ENCODE measurements at regions not wholly inside any gene's neighbourhood (a gene's known extent, or its start where the extent isn't known, plus 50 kb on each side); places are given as distances from the start of the nearest gene placed in this dataset.
"Not testable (repeated sequence)": the region's sequence is repeated elsewhere in the genome, so short reads cannot be mapped to it uniquely, and the experiment has no call there.

- Mint-ChIP-seq H3K36me3 (no peaks in the 10 kb centered on the region), H3K9me3 (peaks cover 3% of the 10 kb centered on the region), H3K27ac (no peak overlapping the region), H3K27me3 (no peaks in the 10 kb centered on the region), H3K4me3 (no peak overlapping the region), H3K4me1 (ENCODE audit: low read depth in 2 of 2) (no peaks in the 10 kb centered on the region)
- DNase-seq (ENCODE audit: low spot score) (no peak), ATAC-seq (no peak)
Observed at GRCh38 chr3:94481226-94481898, 418.5 kb downstream of the NSUN3 start.

GRCh38 chr3:94482686-94483085 is 419.8 kb downstream of the NSUN3 start:
- H3K27ac Mint-ChIP-seq = no peak overlapping the region

GRCh38 chr3:94483403-94483802 is 420.5 kb downstream of the NSUN3 start:
- Mint-ChIP-seq H3K27ac (no peak overlapping the region), H3K4me3 (no peak overlapping the region), H3K36me3 (no peaks in the 10 kb centered on the region), H3K9me3 (peaks cover 8% of the 10 kb centered on the region), H3K27me3 (no peaks in the 10 kb centered on the region), H3K4me1 (ENCODE audit: low read depth in 2 of 2) (no peaks in the 10 kb centered on the region)
- no peak for DNase-seq (ENCODE audit: low spot score)
- ATAC-seq = no peak

More at GRCh38 chr3:94482686-94483085, 419.8 kb downstream of the NSUN3 start:
- Mint-ChIP-seq H3K27me3 (no peaks in the 10 kb centered on the region), H3K36me3 (no peaks in the 10 kb centered on the region), H3K4me3 (no peak overlapping the region), H3K4me1 (ENCODE audit: low read depth in 2 of 2) (no peaks in the 10 kb centered on the region), H3K9me3 (peaks cover 8% of the 10 kb centered on the region)
- no peak for ATAC-seq
- no peak for DNase-seq (ENCODE audit: low spot score)

- no peaks in the 10 kb centered on the region for H3K4me1 Mint-ChIP-seq (ENCODE audit: low read depth in 2 of 2)
- no peak for ATAC-seq
- no peak for DNase-seq (ENCODE audit: low spot score)
- H3K4me3 Mint-ChIP-seq = no peak overlapping the region
- H3K27ac Mint-ChIP-seq = no peak overlapping the region
- H3K27me3 Mint-ChIP-seq = no peaks in the 10 kb centered on the region
- peaks cover 15% of the 10 kb centered on the region for H3K9me3 Mint-ChIP-seq
- H3K36me3 Mint-ChIP-seq = peaks cover 5% of the 10 kb centered on the region
Observed at GRCh38 chr3:94494992-94495391, 432.1 kb downstream of the NSUN3 start.

- ATAC-seq = no peak
- no peak overlapping the region for H3K4me3 Mint-ChIP-seq
- DNase-seq (ENCODE audit: low spot score) = no peak
- no peak overlapping the region for H3K27ac Mint-ChIP-seq
- no peaks in the 10 kb centered on the region for H3K4me1 Mint-ChIP-seq (ENCODE audit: low read depth in 2 of 2)
- H3K36me3 Mint-ChIP-seq = peaks cover 5% of the 10 kb centered on the region
- peaks cover 16% of the 10 kb centered on the region for H3K9me3 Mint-ChIP-seq
- H3K27me3 Mint-ChIP-seq = no peaks in the 10 kb centered on the region
Observed at GRCh38 chr3:94500146-94500545, 437.3 kb downstream of the NSUN3 start.

- not testable (repeated sequence) for H3K4me1 Mint-ChIP-seq (ENCODE audit: low read depth in 2 of 2); H3K9me3 Mint-ChIP-seq; ATAC-seq; H3K27ac Mint-ChIP-seq; DNase-seq (ENCODE audit: low spot score); H3K36me3 Mint-ChIP-seq; H3K4me3 Mint-ChIP-seq; H3K27me3 Mint-ChIP-seq
Observed at GRCh38 chr3:94507354-94507753, 444.5 kb downstream of the NSUN3 start.

GRCh38 chr3:94512876-94513275 is 450.0 kb downstream of the NSUN3 start:
- DNase-seq (ENCODE audit: low spot score) (no peak), ATAC-seq (no peak)
- peaks cover 3% of the 10 kb centered on the region for H3K9me3 Mint-ChIP-seq
- H3K36me3 Mint-ChIP-seq = no peaks in the 10 kb centered on the region
- no peak overlapping the region for H3K27ac Mint-ChIP-seq
- H3K4me1 Mint-ChIP-seq (ENCODE audit: low read depth in 2 of 2) = no peaks in the 10 kb centered on the region
- no peak overlapping the region for H3K4me3 Mint-ChIP-seq
- H3K27me3 Mint-ChIP-seq = no peaks in the 10 kb centered on the region

- no peaks in the 10 kb centered on the region for H3K36me3 Mint-ChIP-seq
- H3K9me3 Mint-ChIP-seq = peaks cover 3% of the 10 kb centered on the region
- no peaks in the 10 kb centered on the region for H3K4me1 Mint-ChIP-seq (ENCODE audit: low read depth in 2 of 2)
- no peaks in the 10 kb centered on the region for H3K27me3 Mint-ChIP-seq
- H3K27ac Mint-ChIP-seq = no peak overlapping the region
- H3K4me3 Mint-ChIP-seq = no peak overlapping the region
- no peak for ATAC-seq
- no peak for DNase-seq (ENCODE audit: low spot score)
Observed at GRCh38 chr3:94513600-94513999, 450.7 kb downstream of the NSUN3 start.

- peaks cover 4% of the 10 kb centered on the region for H3K9me3 Mint-ChIP-seq
- H3K4me3 Mint-ChIP-seq = no peak overlapping the region
- no peak for DNase-seq (ENCODE audit: low spot score)
- ATAC-seq = no peak
- H3K27me3 Mint-ChIP-seq = no peaks in the 10 kb centered on the region
- H3K4me1 Mint-ChIP-seq (ENCODE audit: low read depth in 2 of 2) = no peaks in the 10 kb centered on the region
- H3K27ac Mint-ChIP-seq = no peak overlapping the region
- no peaks in the 10 kb centered on the region for H3K36me3 Mint-ChIP-seq
Observed at GRCh38 chr3:94515983-94516382, 453.1 kb downstream of the NSUN3 start.

GRCh38 chr3:94520364-94520763 is 457.5 kb downstream of the NSUN3 start:
- Mint-ChIP-seq H3K9me3 (peaks cover 12% of the 10 kb centered on the region), H3K27ac (no peak overlapping the region), H3K36me3 (no peaks in the 10 kb centered on the region), H3K4me1 (ENCODE audit: low read depth in 2 of 2) (no peaks in the 10 kb centered on the region), H3K27me3 (no peaks in the 10 kb centered on the region), H3K4me3 (no peak overlapping the region)
- ATAC-seq (no peak), DNase-seq (ENCODE audit: low spot score) (no peak)

GRCh38 chr3:94522488-94522887 is 459.6 kb downstream of the NSUN3 start:
- Mint-ChIP-seq H3K27me3 (no peaks in the 10 kb centered on the region), H3K4me3 (no peak overlapping the region), H3K4me1 (ENCODE audit: low read depth in 2 of 2) (no peaks in the 10 kb centered on the region), H3K36me3 (no peaks in the 10 kb centered on the region), H3K9me3 (peaks cover 15% of the 10 kb centered on the region), H3K27ac (no peak overlapping the region)
- ATAC-seq (no peak), DNase-seq (ENCODE audit: low spot score) (no peak)

- Mint-ChIP-seq H3K27ac (no peak overlapping the region), H3K4me3 (no peak overlapping the region), H3K9me3 (peaks cover 19% of the 10 kb centered on the region), H3K27me3 (no peaks in the 10 kb centered on the region), H3K4me1 (ENCODE audit: low read depth in 2 of 2) (no peaks in the 10 kb centered on the region), H3K36me3 (no peaks in the 10 kb centered on the region)
- ATAC-seq (no peak), DNase-seq (ENCODE audit: low spot score) (no peak)
Observed at GRCh38 chr3:94524102-94524919, 461.4 kb downstream of the NSUN3 start.

- Mint-ChIP-seq H3K27ac (no peak overlapping the region), H3K27me3 (no peaks in the 10 kb centered on the region), H3K4me1 (ENCODE audit: low read depth in 2 of 2) (no peaks in the 10 kb centered on the region), H3K36me3 (no peaks in the 10 kb centered on the region), H3K4me3 (no peak overlapping the region), H3K9me3 (peaks cover 19% of the 10 kb centered on the region)
- ATAC-seq (no peak), DNase-seq (ENCODE audit: low spot score) (no peak)
Observed at GRCh38 chr3:94525043-94525442, 462.2 kb downstream of the NSUN3 start.

- no peak overlapping the region for H3K4me3 Mint-ChIP-seq
- no peak for DNase-seq (ENCODE audit: low spot score)
- no peak for ATAC-seq
Observed at GRCh38 chr3:94529816-94530215, 467.0 kb downstream of the NSUN3 start.

More at GRCh38 chr3:94529816-94530215, 467.0 kb downstream of the NSUN3 start:
- Mint-ChIP-seq H3K36me3 (no peaks in the 10 kb centered on the region), H3K4me1 (ENCODE audit: low read depth in 2 of 2) (no peaks in the 10 kb centered on the region), H3K27me3 (no peaks in the 10 kb centered on the region), H3K27ac (no peak overlapping the region), H3K9me3 (peaks cover 11% of the 10 kb centered on the region)
